ENCODE measurements at regions not wholly inside any gene's neighbourhood (a gene's known extent, or its start where the extent isn't known, plus 50 kb on each side); places are given as distances from the start of the nearest gene placed in this dataset.

- Histone ChIP-seq H2AFZ (ENCODE audit: low read depth, low read length, poor library complexity, severe bottlenecking) (no peak overlapping the region), H3K9me3 (ENCODE audit: control insufficient read depth in 1 of 2, insufficient read depth in 1 of 2, low read depth in 1 of 2, low read length in 2 of 2) (peaks cover 8 to 23% of the 10 kb centered on the region in 2 experiments; a peak in 2 of 4 replicates), H3K9me2 (ENCODE audit: insufficient read depth) (no peaks in the 10 kb centered on the region), H3K4me2 (ENCODE audit: low read length) (no peak overlapping the region), H3K4me3 (replicated peaks in 1 of 2; ENCODE audit: low read depth in 1 of 2, low read length in 2 of 2) (no peak overlapping the region), H3K79me2 (ENCODE audit: insufficient read depth, low read length) (no peaks in the 10 kb centered on the region), H3K27me3 (ENCODE audit: insufficient read depth, low read length) (no peaks in the 10 kb centered on the region), H3K27ac (ENCODE audit: low read depth, low read length) (no peak overlapping the region), H3K36me3 (ENCODE audit: control insufficient read depth in 1 of 2, insufficient read depth in 2 of 2, low read length in 2 of 2) (no peaks in the 10 kb centered on the region), H4K20me1 (ENCODE audit: insufficient read depth) (no peaks in the 10 kb centered on the region), H3K4me1 (ENCODE audit: control insufficient read depth in 1 of 2, insufficient read depth in 2 of 2, low read length in 2 of 2) (no peaks in the 10 kb centered on the region), H3K9ac (ENCODE audit: low read length) (no peak overlapping the region)
- no TSS peak for BruUV-seq (replicated peaks)
- ChIA-PET CTCF (no interaction called here), POLR2A (no interaction called here), RAD21 (ENCODE audit: low non-redundant PET in 1 of 2, low total read pairs in 2 of 2, uncharacterized antibody in 2 of 2, unreplicated experiment in 2 of 2) (no interaction called here)
- DNase-seq (ENCODE audit: low read depth, low spot score): no peak
- ATAC-seq: no peak
- no peak for TF ChIP-seq JUND (IDR thresholded peaks at IDR 0.05)
- intact Hi-C loops (cut with micrococcal nuclease): no loop called here
Measured at GRCh38 chr19:56983171-56983570, 136.6 kb upstream of the USP29 start.

- BruUV-seq (replicated peaks): no TSS peak
- intact Hi-C loops (cut with micrococcal nuclease): no loop called here
- no peak for ATAC-seq
- no peak for DNase-seq (ENCODE audit: low read depth, low spot score)
- Histone ChIP-seq H3K79me2 (ENCODE audit: insufficient read depth, low read length) (no peaks in the 10 kb centered on the region), H3K4me1 (ENCODE audit: control insufficient read depth in 1 of 2, insufficient read depth in 2 of 2, low read length in 2 of 2) (no peaks in the 10 kb centered on the region), H3K27ac (ENCODE audit: low read depth, low read length) (no peak overlapping the region), H3K9me2 (ENCODE audit: insufficient read depth) (no peaks in the 10 kb centered on the region), H3K9ac (ENCODE audit: low read length) (no peak overlapping the region), H3K36me3 (ENCODE audit: control insufficient read depth in 1 of 2, insufficient read depth in 2 of 2, low read length in 2 of 2) (no peaks in the 10 kb centered on the region), H2AFZ (ENCODE audit: low read depth, low read length, poor library complexity, severe bottlenecking) (no peak overlapping the region), H3K9me3 (ENCODE audit: control insufficient read depth in 1 of 2, insufficient read depth in 1 of 2, low read depth in 1 of 2, low read length in 2 of 2) (peaks cover 8 to 21% of the 10 kb centered on the region in 2 experiments; a peak in 2 of 4 replicates), H4K20me1 (ENCODE audit: insufficient read depth) (no peaks in the 10 kb centered on the region), H3K27me3 (ENCODE audit: insufficient read depth, low read length) (no peaks in the 10 kb centered on the region), H3K4me2 (ENCODE audit: low read length) (no peak overlapping the region), H3K4me3 (replicated peaks in 1 of 2; ENCODE audit: low read depth in 1 of 2, low read length in 2 of 2) (no peak overlapping the region)
- ChIA-PET RAD21 (ENCODE audit: low non-redundant PET in 1 of 2, low total read pairs in 2 of 2, uncharacterized antibody in 2 of 2, unreplicated experiment in 2 of 2) (no interaction called here), POLR2A (no interaction called here), CTCF (no interaction called here)
- TF ChIP-seq SRF (IDR thresholded peaks at IDR 0.05; ENCODE audit: low read depth) (no peak), CBX3 (IDR thresholded peaks at IDR 0.05; ENCODE audit: low read depth) (no peak), RAD21 (IDR thresholded peaks at IDR 0.05; ENCODE audit: low read depth) (no peak), POLR2A (IDR thresholded peaks at IDR 0.05; ENCODE audit: borderline replicate concordance, extremely low read depth, insufficient read depth, insufficient read length) (no peak), EZH2 (IDR thresholded peaks at IDR 0.05) (no peak), EGR1 (IDR thresholded peaks at IDR 0.05; ENCODE audit: low read depth) (no peak), ATF3 (IDR thresholded peaks at IDR 0.05) (no peak), ZNF274 (IDR thresholded peaks at IDR 0.05; ENCODE audit: low read depth, low read length) (no peak), SP1 (IDR thresholded peaks at IDR 0.05; ENCODE audit: low read depth) (no peak), TCF7L2 (IDR thresholded peaks at IDR 0.05; ENCODE audit: borderline replicate concordance, extremely low read depth, insufficient read depth, insufficient read length) (no peak), MAX (IDR thresholded peaks at IDR 0.05) (no peak), FOSL1 (IDR thresholded peaks at IDR 0.05; ENCODE audit: low read depth) (no peak)
Measured at GRCh38 chr19:56983804-56984203, 136.0 kb upstream of the USP29 start.
